Inflammatory macrophage treated with lipopolysaccharide for 1 hour (primary cell): ENCODE measurements at regions not wholly inside any gene's neighbourhood (a gene's known extent, or its start where the extent isn't known, plus 50 kb on each side); places are given as distances from the start of the nearest gene placed in this dataset.
"Not testable (repeated sequence)": the region's sequence is repeated elsewhere in the genome, so short reads cannot be mapped to it uniquely, and the experiment has no call there.

Experiments used
- DNase-seq, 2 donors: peaks; one replicate each; pipeline ENCODE4 v3.0.0-alpha.2; 2020 to 2022

DNA sequence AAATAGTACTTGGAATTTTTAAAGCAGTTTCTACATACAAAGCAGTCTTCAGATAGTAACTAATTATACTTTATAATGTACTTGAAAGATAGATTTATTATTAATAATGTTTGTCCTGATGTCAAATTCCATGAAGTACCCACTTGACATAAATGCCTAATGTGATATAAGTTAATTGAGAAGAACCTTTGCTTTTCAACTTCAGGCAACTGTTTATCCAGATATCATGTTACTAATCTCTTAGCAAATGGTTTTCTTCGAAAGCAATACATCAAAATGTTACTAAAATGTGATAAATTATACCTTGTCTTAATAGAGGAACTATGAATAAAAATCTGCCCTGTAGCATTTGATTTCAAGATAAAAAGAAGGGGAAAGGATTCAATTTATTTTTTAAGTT is 146.8 kb upstream of the FBXL17 start:
- no peak for DNase-seq

DNA sequence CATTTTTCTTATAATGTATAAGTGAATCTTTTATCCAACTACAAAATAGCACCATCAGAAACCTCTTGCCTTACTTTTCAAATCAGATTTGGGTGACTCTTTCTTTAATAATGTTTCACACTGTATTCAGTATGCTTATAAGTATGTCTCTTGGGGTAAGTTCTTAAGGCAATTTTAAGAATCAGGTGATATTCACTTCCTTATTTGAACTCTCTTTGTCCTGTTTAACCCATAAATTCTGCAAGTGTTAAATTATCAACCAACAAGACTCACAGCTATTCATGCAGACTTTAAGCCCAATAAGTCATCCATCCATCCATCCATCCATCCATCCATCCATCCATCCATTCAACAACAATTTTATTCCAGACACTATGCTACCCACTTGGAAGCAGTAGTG is 142.7 kb upstream of the FBXL17 start:
- DNase-seq, result no peak

DNA sequence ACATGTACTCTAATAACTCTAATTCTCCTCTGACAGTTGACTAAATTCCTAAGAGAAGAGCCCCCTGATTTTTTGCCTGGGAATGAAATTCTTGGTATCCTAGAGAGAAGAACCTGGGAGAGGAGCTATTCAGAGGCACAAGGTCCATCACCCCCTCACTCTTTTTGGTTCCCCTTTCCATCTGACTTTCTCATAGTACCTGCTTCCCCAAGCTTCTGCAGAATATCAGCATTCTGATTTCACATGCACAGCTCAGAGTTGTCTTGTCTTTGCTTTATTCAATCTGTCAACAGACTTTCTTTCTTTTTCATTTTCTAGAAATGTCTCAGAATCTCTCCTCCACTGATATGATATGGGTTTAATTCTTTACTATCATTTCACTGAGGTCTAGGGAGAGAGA is 141.5 kb upstream of the FBXL17 start:
- DNase-seq, result no peak

DNA sequence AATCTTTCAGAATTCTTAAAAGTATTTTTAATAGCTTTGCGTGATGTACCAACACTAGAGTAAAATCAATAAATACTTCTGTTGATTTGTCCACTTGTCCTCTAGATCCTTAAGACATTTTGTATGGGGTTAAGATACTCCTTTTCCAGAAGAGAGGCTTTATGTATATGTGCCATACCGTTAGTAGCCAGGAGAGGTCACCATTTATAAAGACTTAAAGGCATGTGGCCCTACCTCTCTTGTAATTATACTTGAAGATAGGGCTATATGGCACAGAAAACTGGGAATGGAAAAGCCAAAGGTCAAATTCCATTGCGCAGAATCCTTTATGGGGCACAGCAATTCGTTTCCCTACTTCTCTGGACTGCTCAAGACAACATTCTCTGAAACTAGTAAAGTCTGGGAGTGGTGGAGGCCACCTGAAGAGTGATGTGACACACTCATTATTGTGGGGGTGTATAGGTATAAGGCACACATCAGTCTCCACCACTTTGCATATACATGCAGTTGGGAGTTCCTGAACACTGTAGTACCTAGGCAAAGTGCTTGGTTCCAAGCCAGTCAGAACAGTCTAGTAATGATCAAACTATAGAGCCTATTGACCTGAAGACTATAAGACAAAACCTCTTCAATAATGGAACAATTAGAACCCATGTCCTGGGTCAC is 140.1 kb upstream of the FBXL17 start:
- DNase-seq, result peak; percentile 33 to 72

DNA sequence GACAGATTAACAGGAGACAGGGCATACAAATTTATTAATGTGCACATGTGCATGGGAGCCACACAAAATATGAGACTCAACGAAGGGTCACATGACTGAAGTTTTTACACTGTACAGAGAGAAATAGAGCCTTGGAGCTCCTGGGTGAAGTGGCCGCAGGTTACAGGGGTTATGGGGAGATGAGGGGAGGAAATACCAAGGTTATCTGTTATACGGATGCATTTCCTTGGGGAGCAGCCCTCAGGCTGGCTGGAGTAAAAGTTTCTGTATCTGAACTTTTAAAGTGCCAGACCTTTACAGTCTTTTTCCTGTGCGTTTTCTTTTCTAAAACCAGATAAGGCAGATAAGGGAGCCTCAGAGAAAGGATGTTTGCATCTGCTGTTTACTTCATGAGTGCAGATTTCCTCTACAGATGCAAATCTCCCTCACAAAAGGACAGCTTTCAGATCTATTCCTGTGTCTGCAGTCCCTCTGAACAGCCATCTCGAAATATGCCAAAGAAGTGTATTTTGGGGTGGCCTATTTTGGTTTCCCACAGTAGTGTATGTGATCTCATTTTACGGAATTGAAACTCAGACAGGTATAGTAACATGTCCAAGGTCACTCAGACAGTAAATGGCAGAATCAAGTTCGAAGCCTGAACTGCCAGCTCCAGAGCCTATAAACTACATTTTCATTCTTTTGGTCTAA is 139.3 kb upstream of the FBXL17 start:
- no peak for DNase-seq

DNA sequence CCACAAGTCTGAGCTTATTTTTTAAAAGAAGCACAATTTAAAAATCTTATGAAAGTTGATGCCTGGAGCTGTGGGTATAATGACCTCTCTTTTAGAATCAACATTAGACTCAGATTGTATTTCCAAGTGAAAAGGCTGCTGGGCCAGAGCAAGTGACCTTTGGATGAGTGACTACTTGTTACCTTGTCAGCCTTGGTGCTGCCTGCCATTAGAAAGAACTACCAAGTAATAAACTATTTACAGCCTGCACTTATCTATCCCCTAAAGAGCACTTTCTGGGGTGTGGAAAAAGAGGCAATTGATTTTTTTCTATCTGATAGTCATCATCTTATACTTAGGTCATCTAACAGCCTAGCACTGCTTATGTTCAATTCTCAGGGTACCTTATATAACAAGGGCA is 134.9 kb upstream of the FBXL17 start:
- DNase-seq, result no peak

DNA sequence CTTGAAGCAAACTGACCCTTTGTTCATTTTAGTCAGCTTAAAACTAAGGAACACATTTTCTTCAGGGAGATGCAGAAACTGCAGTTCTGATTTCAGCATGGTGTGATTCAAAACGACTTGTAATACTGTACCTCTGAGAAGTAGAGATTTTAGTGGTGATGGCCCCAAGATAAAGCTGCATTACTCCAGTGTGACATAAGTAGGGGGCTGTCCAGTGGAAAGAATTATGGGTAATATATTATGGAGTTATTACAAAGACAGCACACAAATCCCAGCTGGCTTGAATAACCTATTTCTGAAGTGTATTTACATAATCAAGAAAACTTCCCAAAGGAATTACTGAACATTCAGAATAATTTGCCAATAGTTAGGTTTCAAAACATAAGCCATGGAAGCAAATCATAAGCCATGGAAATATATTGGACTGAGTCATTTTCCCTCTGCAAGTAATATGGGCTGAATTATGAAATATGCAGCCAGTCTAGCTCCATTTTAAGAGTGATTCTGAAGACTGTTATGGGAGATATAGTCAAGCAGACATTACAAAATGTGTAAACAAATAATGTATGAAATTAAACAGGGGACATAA is 133.7 kb upstream of the FBXL17 start:
- DNase-seq, result no peak

DNA sequence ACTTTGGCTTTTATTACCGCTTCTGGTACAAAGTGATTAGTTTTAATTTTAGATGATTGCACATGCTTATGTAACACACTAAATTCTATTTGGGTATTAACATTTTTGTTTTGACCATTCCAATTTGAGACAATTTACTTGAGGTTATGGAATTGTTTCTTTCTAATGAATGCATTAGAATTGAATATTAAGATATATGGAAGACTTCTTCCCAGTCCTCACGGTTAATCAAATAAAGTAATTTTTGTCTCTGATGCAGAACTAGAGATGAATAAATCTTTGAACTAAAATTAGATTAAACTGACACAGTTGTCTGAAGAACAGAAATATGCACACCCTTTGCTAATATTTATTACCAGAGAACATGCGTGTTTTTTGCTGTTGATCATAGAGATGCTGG is 127.1 kb upstream of the FBXL17 start:
- DNase-seq, result no peak

DNA sequence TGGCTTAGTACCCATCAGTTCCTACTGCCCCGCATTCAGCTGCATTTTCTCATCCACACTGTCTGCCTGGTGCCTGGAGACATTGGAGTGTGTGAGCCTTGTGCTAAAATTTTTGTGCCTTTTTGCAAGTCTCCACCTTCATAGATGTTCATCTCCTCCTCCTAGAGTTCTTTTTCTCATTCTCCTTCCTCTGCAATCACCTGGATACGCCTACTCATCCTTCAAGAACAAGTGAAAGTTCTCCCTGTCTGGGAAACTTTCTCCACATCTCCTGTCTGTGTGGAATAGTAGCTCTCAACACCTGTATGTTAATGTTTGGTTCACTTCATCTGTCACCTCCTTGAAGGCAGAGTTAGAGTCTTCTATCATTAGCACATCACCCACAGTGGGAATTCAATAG is 125.7 kb upstream of the FBXL17 start:
- no peak for DNase-seq

DNA sequence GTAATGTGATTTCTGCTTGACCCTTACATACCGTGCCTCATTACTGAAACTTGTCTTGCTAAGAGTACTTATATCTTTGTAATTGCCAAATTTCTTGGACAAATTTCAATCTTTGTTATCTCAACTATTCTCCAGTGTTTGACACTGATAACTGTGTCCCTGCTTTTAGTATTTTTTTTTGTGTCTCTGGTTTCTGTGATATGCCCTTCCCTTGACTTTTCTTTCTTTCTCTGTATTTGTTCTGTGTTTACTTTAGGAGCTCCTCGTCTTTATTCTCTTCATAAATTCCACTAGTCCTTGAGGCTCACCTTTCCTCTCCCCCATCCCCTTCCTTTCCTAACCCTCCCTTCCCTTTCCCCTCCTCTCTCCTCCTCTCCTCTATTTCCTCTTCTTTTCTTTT is 123.7 kb upstream of the FBXL17 start:
- DNase-seq, result no peak

DNA sequence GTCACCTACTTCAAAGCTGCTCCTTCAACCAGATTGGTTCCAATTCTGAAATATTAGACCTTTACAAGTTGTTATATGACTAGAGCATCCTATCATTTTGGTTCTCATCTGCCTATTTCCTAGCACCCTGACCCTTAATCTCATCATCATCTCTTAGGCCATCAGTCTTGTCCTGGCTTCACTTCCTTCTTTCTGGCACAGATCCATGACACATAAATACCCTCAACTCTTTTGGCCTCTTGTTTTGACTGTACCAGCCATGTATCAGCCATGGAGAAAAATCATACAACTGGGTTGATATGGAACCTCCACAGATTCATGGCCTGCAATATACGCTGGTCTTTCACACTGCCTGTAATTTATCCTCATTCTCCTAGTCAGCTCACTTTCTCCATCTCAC is 123.1 kb upstream of the FBXL17 start:
- DNase-seq, result no peak

DNA sequence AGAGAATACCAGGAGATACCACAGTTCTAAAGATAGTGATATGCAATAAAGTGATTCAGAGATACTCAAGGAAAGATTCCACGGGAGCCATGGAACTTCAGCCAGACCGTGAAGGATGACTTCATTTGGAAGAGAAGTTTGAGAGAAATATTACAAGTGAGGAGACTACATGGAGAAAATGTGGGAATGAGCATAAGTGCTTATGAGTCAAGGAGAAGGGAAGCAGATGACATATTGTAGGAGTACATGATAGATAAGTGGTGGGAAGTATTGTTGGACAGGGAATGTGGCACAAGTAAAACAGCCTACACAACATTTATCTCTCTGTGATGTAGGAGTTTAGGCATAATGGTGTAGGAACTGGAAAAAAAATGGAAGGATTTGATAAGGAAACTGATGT is 122.1 kb upstream of the FBXL17 start:
- no peak for DNase-seq

DNA sequence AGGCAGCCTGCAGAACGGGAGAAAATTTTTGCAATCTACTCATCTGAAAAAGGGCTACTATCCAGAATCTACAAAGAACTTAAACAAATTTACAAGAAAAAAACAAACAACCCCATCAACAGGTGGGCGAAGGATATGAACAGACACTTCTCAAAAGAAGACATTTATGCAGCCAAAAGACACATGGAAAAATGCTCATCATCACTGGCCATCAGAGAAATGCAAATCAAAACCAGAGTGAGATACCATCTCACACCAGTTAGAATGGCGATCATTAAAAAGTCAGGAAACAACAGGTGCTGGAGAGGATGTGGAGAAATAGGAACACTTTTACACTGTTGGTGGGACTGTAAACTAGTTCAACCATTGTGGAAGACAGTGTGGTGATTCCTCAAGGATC is 113.7 kb upstream of the FBXL17 start:
- DNase-seq, result not testable (repeated sequence)

DNA sequence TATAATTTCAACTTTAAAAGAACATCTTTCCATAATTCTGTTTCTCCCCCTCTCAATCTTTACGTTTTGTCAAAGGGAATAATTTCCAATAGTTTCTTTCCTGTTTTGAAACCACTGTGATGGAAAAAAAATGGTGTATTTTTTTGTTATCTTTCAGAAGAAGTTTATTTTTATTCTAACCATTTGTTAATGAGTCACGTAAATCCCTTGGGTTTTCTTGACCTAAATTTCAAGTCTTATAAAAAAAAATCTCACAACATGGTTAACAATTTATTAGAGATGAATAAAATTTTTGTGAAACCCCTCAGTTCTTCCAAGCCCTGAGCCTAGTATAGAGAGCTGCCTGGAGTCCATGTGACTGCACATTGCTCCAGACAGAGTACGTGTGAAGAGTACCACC is 106.1 kb upstream of the FBXL17 start:
- DNase-seq, result no peak

DNA sequence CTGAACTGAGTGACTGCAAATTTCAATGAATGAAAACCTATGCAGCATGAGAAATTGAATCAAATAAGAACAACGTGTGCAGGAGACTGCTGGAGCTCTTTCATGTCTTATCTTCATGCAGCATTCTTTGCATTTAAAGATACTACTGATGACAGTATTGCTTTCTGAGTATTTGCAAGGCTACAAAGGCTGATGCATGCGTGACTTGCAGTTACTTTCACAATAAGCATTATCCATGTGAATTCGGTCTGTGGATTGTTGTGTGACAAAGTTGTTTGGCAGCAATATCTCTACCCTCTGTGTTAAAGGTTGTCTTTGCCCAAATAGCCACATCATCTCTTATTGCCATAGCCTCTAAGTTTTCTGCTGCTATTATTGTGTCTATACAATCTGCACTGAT is 102.1 kb upstream of the FBXL17 start:
- no peak for DNase-seq

DNA sequence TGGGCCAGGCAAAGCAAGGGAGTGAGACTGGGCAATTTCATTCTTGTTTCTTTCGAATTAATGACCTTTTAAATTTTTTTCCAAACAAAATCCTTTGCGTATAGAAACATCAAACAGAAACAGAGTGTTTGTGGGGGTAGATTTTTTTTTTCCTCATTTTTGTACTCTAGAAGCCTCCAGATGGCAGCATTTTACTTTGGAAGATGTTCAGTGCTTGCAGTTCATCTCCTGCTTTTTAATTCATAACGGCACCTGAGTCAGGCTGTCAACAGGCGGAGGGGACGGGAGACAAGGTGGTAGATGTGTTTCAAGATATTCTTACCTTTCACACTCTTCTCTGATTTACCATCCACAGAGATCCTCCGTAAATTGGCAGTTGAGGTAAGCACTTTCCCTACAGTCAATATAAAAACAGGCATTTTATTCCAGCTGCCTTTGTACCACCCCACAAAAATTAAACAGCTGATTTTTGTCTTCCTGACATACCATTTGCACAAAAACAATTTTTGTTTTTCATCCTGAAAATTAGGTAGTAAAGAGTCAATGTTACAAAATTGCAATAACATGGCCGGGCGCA is 99.5 kb upstream of the FBXL17 start:
- DNase-seq, result no peak

DNA sequence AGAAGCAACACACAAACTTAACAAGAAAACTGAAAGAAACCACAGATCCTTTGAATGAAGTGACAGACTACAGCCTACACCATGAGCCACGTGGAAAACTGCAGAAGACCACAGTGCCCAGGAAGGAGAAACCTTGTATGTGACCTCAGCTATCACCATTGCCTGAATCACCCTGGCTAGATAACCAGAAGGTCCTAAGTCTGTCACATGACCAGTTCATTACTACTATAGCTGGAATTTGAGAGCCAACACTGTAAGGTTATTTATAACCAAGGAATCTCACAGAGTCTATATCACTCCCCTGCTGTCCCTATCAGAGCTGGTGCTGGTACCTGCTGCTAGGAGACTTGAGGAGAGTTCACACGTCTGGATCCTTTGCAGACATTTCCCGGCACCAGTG is 90.3 kb upstream of the FBXL17 start:
- DNase-seq, result no peak

DNA sequence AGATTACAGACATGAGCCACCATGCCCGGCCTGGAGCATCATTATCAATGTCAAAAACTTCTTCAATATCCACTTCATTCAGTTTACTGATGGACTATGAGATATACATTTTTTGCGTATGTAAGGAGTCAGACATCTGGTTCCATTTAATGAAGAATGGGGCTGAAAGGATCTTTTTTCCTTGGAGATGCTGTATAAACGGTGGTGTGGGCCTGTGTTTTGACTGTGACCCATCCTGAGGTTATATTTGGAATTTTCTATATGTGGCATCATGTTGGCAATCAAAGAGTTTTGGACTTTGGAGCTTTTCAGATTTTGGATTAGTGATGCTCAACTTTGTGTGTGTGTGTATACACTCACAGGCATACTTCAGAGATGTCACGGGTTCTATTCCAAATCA is 85.7 kb upstream of the FBXL17 start:
- DNase-seq, result no peak

DNA sequence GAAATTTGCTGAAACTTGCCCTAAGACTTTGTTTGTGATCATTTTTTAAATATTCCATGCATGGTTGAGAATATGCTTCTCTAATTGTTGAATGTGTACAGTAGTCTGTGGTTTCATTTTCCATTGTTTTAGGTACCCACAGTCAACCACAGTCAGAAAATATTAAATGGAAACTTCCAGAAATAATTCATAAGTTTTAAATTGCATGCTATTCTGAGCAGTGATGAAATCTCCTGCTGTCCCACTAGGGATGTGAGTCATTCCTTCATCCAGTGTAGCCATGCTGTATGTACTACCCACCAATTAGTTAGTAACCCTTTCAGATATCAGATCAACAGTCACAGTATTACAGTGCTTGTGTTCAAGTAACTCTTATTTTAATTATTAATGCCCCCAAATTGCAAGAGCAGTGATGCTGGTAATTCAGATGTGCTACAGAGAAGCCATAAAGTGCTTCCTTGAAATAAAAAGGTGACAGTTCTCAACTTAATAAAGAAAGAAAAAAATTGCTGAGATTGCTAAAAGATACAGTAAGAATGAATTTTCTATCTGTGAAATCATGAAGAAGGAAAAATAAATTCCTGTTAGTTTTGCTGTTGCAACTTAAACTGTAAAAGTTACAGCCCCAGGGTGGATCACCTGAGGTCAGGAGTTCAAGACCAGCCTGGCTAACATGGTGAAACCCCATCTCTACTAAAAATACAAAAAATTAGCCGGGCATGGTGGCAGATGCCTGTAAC is 79.9 kb upstream of the FBXL17 start:
- DNase-seq, result no peak

DNA sequence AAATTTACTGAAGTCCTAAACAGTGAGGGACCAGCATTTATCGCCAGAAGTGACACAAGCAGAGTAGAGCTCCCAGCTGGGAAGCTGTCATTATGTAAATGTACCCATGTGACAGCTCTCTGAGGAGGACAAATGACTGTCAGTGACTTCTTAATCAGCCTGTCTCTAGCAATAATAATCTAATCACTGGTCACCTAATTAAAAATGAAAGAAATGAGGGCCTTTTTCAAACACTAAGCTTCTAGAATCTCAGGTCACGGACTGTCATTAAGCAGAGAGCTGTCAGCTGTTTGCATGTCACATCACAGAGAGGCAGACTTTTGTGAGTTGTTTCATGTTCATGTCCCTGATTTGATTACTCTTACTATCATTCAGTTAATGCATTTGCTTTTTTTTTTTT is 77.9 kb upstream of the FBXL17 start:
- DNase-seq, result no peak

DNA sequence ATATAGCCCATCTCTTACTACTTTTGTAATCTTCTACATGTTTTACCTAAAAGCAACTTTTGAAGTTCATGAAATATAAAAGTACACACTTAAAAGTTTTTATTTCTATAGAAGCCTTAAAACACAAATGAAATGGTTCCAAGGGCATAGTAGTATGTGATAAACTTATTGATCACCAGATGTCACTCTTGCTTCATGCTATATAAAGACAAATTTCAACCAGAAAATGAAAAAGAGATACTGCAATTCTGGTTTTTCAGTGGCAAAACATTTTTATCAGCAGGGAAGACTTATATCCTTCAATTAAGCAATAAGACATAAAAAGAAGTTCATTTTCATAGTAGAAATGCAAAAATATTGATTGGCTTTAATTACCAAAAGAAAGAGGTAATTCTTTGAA is 69.4 kb upstream of the FBXL17 start:
- no peak for DNase-seq

DNA sequence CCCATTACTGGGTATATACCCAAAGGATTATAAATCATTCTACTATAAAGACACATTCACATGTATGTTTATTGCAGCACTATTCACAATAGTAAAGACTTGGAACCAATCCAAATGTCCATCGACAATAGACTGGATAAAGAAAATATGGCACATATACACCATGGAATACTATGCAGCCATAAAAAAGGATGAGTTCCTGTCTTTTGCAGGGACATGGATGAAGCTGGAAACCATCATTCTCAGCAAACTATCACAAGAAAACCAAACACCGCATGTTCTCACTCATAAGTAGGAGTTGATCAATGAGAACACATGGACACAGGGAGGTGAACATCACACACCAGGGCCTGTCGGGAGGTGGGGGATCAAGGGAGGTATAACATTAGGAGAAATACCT is 62.2 kb upstream of the FBXL17 start:
- DNase-seq, result not testable (repeated sequence)

DNA sequence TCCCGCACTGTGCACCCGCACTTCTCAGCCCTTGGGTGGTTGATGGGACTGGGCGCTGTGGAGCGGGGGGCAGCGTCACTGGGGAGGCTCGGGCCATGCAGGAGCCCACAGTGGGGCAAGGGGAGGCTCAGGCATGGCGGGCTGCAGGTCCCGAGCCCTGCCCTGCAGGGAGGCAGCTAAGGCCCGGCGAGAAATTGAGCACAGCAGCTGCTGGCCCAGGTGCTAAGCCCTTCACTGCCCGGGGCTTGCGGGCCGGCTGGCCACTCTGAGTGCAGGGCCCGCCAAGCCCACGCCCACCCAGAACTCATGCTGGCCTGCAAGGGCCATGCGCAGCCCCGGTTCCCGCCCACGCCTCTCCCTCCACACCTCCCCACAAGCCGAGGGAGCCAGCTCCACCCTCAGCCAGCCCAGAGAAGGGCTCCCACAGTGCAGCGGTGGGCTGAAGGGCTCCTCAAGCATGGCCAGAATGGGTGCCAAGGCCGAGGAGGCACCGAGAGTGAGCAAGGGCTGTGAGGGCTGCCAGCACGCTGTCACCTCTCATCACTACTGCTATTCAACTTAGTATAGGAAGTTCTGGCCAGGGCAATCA is 60.3 kb upstream of the FBXL17 start:
- not testable (repeated sequence) for DNase-seq
